WTC11 (cell line): ENCODE measurements at regions not wholly inside any gene's neighbourhood (a gene's known extent, or its start where the extent isn't known, plus 50 kb on each side); places are given as distances from the start of the nearest gene placed in this dataset.

Experiments used
- ATAC-seq: fragments of 200-7000 bp; cut with Tn5 transposase; 2 replicates; pipeline ENCODE4 v1.10.0; 2021; ENCODE audit warnings: mild to moderate bottlenecking, moderate library complexity
- CTCF ChIA-PET: fragments of 300-600 bp; sonication (Branson Sonifier 250); formaldehyde crosslinking; loops from one replicate; lab custom pipeline; 2021; ENCODE audit warnings: antibody characterized with exemption; lab: Charles Lee
- POLR2A ChIA-PET: fragments of 350-600 bp; sonication (Branson Sonifier 250); formaldehyde crosslinking; loops from one replicate; lab custom pipeline; 2021; ENCODE audit warnings: antibody characterized with exemption; lab: Charles Lee
- DNase-seq: peaks from one replicate; pipeline ENCODE4 v3.0.0; 2021; ENCODE audit warnings: low spot score
- H3K27ac Mint-ChIP-seq: 2 replicates; pipeline ENCODE4 v1.8.0; 2021; ENCODE audit warnings: mixed read lengths
- H3K27me3 Mint-ChIP-seq: 2 replicates; pipeline ENCODE4 v1.8.0; 2021; ENCODE audit warnings: low read depth, mild to moderate bottlenecking, moderate library complexity, mixed read lengths
- H3K36me3 Mint-ChIP-seq: 2 replicates; pipeline ENCODE4 v1.8.0; 2021; ENCODE audit warnings: mixed read lengths
- H3K4me1 Mint-ChIP-seq: 2 replicates; pipeline ENCODE4 v1.8.0; 2022; ENCODE audit warnings: mixed read lengths
- H3K4me3 Mint-ChIP-seq: 2 replicates; pipeline ENCODE4 v1.8.0; 2021; ENCODE audit warnings: mild to moderate bottlenecking, moderate library complexity, mixed read lengths
- H3K9me3 Mint-ChIP-seq: 2 replicates; pipeline ENCODE4 v1.8.0; 2021; ENCODE audit warnings: mixed read lengths
- AR ChIP-seq: fragments of 250-450 bp; sonication (Bioruptor Pico); IDR thresholded peaks from 2 replicates; pipeline ENCODE4 v1.9.0; 2021; ENCODE audit warnings: mild to moderate bottlenecking
- ATF1 ChIP-seq: sonication (generic); formaldehyde crosslinking; IDR thresholded peaks from 2 replicates; pipeline ENCODE4 v1.8.1; 2023; ENCODE audit warnings: mild to moderate bottlenecking, moderate library complexity, missing genetic modification reagents
- CDX4 ChIP-seq: fragments of 250-450 bp; sonication (Bioruptor Pico); IDR thresholded peaks from 2 replicates; pipeline ENCODE4 v1.9.0; 2021; ENCODE audit warnings: moderate library complexity, mild to moderate bottlenecking, inconsistent platforms, borderline replicate concordance
- ELF4 ChIP-seq: sonication (generic); formaldehyde crosslinking; IDR thresholded peaks from 2 replicates; pipeline ENCODE4 v1.8.1; 2022; ENCODE audit warnings: low read depth, mild to moderate bottlenecking, moderate library complexity, missing genetic modification reagents
- ETV6 ChIP-seq: sonication (generic); formaldehyde crosslinking; IDR thresholded peaks from 2 replicates; pipeline ENCODE4 v1.8.1; 2022; ENCODE audit warnings: mild to moderate bottlenecking, missing genetic modification reagents
- FOXK1 ChIP-seq: sonication (generic); formaldehyde crosslinking; IDR thresholded peaks from 2 replicates; pipeline ENCODE4 v1.8.0; 2022; ENCODE audit warnings: mild to moderate bottlenecking, moderate library complexity, missing genetic modification reagents
- FOXP1 ChIP-seq: sonication (generic); formaldehyde crosslinking; IDR thresholded peaks from 2 replicates; pipeline ENCODE4 v1.8.0; 2022; ENCODE audit warnings: missing genetic modification reagents, mild to moderate bottlenecking, moderate library complexity, borderline replicate concordance
- NFATC4 ChIP-seq: fragments of 250-450 bp; sonication (Bioruptor Pico); IDR thresholded peaks from 2 replicates; pipeline ENCODE4 v1.9.0; 2021; ENCODE audit warnings: mild to moderate bottlenecking
- NFYB ChIP-seq: sonication (generic); formaldehyde crosslinking; conservative IDR thresholded peaks from 2 replicates; pipeline ENCODE4 v1.8.0; 2022; ENCODE audit warnings: low read depth, missing genetic modification reagents
- NR1H2 ChIP-seq: sonication (generic); formaldehyde crosslinking; IDR thresholded peaks from 2 replicates; pipeline ENCODE4 v1.9.0; 2021; ENCODE audit warnings: mild to moderate bottlenecking, moderate library complexity, missing genetic modification reagents
- RELA ChIP-seq: sonication (generic); formaldehyde crosslinking; IDR thresholded peaks from 2 replicates; pipeline ENCODE4 v1.8.1; 2022; ENCODE audit warnings: missing genetic modification reagents, mild to moderate bottlenecking, borderline replicate concordance
- RORB ChIP-seq: fragments of 250-450 bp; sonication (Bioruptor Pico); IDR thresholded peaks from 2 replicates; pipeline ENCODE4 v1.9.0; 2021; ENCODE audit warnings: mild to moderate bottlenecking
- SMAD4 ChIP-seq: sonication (generic); formaldehyde crosslinking; IDR thresholded peaks from 2 replicates; pipeline ENCODE4 v1.8.0; 2022; ENCODE audit warnings: mild to moderate bottlenecking, missing genetic modification reagents
- TEAD4 ChIP-seq: sonication (generic); formaldehyde crosslinking; IDR thresholded peaks from 2 replicates; pipeline ENCODE4 v1.8.0; 2022; ENCODE audit warnings: mild to moderate bottlenecking, missing genetic modification reagents
- USF2 ChIP-seq: sonication (generic); formaldehyde crosslinking; IDR thresholded peaks from 2 replicates; pipeline ENCODE4 v1.8.1; 2023; ENCODE audit warnings: mild to moderate bottlenecking, missing genetic modification reagents, moderate library complexity
- ZNF121 ChIP-seq: sonication (generic); formaldehyde crosslinking; IDR thresholded peaks from 2 replicates; pipeline ENCODE4 v1.8.0; 2023; ENCODE audit warnings: missing genetic modification reagents
- ZNF219 ChIP-seq: sonication (generic); formaldehyde crosslinking; IDR thresholded peaks from 2 replicates; pipeline ENCODE4 v1.8.0; 2023; ENCODE audit warnings: missing genetic modification reagents, mild to moderate bottlenecking, borderline replicate concordance
- ZNF232 ChIP-seq: sonication (generic); formaldehyde crosslinking; IDR thresholded peaks from 2 replicates; pipeline ENCODE4 v1.8.0; 2022; ENCODE audit warnings: mild to moderate bottlenecking, missing genetic modification reagents
- ZNF263 ChIP-seq: sonication (generic); formaldehyde crosslinking; IDR thresholded peaks from 2 replicates; pipeline ENCODE4 v1.8.1; 2022; ENCODE audit warnings: low read depth, mild to moderate bottlenecking, moderate library complexity, missing genetic modification reagents
- ZSCAN18 ChIP-seq: fragments of 250-450 bp; sonication (Bioruptor Pico); IDR thresholded peaks from 2 replicates; pipeline ENCODE4 v2.1.2; 2022; ENCODE audit warnings: mild to moderate bottlenecking, moderate library complexity
- TF ChIP-seq, protein P1 (sequence below): sonication (generic); formaldehyde crosslinking; IDR thresholded peaks from 2 replicates; pipeline ENCODE4 v1.8.0; 2022; ENCODE audit warnings: mild to moderate bottlenecking, missing genetic modification reagents
- TF ChIP-seq, protein P2 (sequence below): sonication (generic); formaldehyde crosslinking; IDR thresholded peaks from 2 replicates; pipeline ENCODE4 v1.8.0; 2022; ENCODE audit warnings: mild to moderate bottlenecking, missing genetic modification reagents
- TF ChIP-seq, protein P3 (sequence below): sonication (generic); formaldehyde crosslinking; conservative IDR thresholded peaks from 2 replicates; pipeline ENCODE4 v1.8.1; 2022; ENCODE audit warnings: mild to moderate bottlenecking, missing genetic modification reagents
- TF ChIP-seq, protein P4 (sequence below): sonication (generic); formaldehyde crosslinking; IDR thresholded peaks from 2 replicates; pipeline ENCODE4 v1.8.1; 2022; ENCODE audit warnings: mild to moderate bottlenecking, missing genetic modification reagents, moderate library complexity, borderline replicate concordance
- TF ChIP-seq, protein P5 (sequence below): sonication (generic); formaldehyde crosslinking; IDR thresholded peaks from 2 replicates; pipeline ENCODE4 v1.8.1; 2022; ENCODE audit warnings: mild to moderate bottlenecking, moderate library complexity, missing genetic modification reagents

DNA sequence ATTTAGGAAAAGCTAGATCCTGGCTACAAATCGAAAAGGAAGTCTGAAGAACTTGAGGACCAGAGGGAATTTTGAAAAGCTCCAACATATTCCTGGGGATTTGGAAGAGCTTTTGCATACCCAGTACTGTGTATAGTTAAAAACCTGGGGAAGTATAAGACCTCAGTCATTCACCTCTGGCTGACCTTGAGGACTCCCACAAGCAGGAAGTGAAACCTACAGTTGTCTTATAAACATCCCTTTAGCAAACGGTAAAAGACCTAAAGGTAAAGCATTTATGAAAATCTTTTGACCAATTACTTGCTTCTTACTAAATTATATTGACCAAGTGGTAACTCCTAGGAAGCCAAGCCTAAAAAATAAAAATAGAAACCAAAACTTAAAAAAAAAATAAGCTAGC, 175.0 kb downstream of the HAO1 start (continued):
- TF ChIP-seq SMAD4 (CRISPR knock-in tag) (no peak), ELF4 (CRISPR knock-in tag) (no peak), NR1H2 (CRISPR knock-in tag) (no peak), AR (no peak), ATF1 (CRISPR knock-in tag) (no peak), ZNF263 (no peak), ETV6 (CRISPR knock-in tag) (no peak), FOXP1 (CRISPR knock-in tag) (no peak), ZSCAN18 (no peak)
- TF ChIP-seq, protein P1, sequence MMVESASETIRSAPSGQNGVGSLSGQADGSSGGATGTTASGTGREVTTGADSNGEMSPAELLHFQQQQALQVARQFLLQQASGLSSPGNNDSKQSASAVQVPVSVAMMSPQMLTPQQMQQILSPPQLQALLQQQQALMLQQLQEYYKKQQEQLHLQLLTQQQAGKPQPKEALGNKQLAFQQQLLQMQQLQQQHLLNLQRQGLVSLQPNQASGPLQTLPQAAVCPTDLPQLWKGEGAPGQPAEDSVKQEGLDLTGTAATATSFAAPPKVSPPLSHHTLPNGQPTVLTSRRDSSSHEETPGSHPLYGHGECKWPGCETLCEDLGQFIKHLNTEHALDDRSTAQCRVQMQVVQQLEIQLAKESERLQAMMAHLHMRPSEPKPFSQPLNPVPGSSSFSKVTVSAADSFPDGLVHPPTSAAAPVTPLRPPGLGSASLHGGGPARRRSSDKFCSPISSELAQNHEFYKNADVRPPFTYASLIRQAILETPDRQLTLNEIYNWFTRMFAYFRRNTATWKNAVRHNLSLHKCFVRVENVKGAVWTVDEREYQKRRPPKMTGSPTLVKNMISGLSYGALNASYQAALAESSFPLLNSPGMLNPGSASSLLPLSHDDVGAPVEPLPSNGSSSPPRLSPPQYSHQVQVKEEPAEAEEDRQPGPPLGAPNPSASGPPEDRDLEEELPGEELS (CRISPR knock-in tag) = no peak

DNA sequence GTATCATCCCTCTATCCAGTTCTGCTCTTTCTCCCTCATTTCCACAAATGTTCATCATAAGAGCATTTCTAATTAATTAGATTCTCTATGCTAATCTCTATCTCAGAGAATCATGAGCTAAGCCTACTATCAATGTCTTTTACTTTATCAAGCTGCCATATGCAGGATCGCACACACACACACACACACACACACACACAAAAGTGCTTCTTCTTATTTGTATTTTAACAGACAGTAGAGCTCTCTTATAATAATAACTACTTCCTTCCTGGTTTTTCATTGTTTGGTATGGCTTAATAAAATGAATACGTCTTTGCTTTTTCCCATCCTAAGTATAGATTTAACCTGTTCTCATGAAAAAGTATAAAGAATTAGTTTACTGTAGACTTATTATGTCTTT, 170.2 kb downstream of the HAO1 start:
- ChIA-PET CTCF (no interaction called here), POLR2A (no interaction called here)
- Mint-ChIP-seq H3K4me1 (peaks cover 11% of the 10 kb centered on the region), H3K27ac (no peak overlapping the region), H3K36me3 (peaks cover 4% of the 10 kb centered on the region), H3K27me3 (no peaks in the 10 kb centered on the region), H3K9me3 (peaks cover 18% of the 10 kb centered on the region), H3K4me3 (no peak overlapping the region)
- DNase-seq = no peak
- TF ChIP-seq ELF4 (CRISPR knock-in tag) (no peak), CDX4 (no peak), ZNF121 (no peak)
- TF ChIP-seq, protein P2, sequence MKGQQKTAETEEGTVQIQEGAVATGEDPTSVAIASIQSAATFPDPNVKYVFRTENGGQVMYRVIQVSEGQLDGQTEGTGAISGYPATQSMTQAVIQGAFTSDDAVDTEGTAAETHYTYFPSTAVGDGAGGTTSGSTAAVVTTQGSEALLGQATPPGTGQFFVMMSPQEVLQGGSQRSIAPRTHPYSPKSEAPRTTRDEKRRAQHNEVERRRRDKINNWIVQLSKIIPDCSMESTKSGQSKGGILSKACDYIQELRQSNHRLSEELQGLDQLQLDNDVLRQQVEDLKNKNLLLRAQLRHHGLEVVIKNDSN (CRISPR knock-in tag) = no peak
- ATAC-seq = no peak

DNA sequence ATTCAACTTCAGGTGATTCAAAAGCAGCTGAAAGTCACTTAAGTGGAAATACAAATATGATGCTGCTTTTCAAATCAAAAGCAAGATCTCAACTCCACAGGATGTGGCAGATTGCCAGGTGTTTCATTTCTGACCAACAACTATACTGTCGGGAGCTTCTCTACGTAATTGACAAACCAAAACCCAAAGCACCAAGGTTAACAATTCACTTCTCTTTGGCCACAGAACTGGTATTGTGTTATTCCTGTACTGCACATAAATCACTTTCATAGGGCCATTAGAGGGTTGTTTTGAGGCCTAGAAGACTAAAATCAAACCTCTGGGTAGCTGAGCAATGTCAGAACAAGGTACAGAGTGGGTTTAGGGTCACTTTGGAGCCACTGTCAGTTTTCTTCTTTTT, 169.7 kb downstream of the HAO1 start:
- ATAC-seq = no peak
- H3K4me1 Mint-ChIP-seq = peaks cover 9% of the 10 kb centered on the region
- H3K4me3 Mint-ChIP-seq = no peak overlapping the region
- POLR2A ChIA-PET = no interaction called here
- CTCF ChIA-PET = no interaction called here
- H3K27ac Mint-ChIP-seq = no peak overlapping the region
- H3K36me3 Mint-ChIP-seq = peaks cover 10% of the 10 kb centered on the region
- H3K9me3 Mint-ChIP-seq = peaks cover 23% of the 10 kb centered on the region
- DNase-seq = no peak
- H3K27me3 Mint-ChIP-seq = no peaks in the 10 kb centered on the region
- TF ChIP-seq TEAD4 = no peak
- no peak for TF ChIP-seq FOXK1 (CRISPR knock-in tag)
- TF ChIP-seq, protein P3, sequence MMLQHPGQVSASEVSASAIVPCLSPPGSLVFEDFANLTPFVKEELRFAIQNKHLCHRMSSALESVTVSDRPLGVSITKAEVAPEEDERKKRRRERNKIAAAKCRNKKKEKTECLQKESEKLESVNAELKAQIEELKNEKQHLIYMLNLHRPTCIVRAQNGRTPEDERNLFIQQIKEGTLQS (CRISPR knock-in tag) = no peak
- no peak for TF ChIP-seq ELF4 (CRISPR knock-in tag)
- TF ChIP-seq, protein P4, sequence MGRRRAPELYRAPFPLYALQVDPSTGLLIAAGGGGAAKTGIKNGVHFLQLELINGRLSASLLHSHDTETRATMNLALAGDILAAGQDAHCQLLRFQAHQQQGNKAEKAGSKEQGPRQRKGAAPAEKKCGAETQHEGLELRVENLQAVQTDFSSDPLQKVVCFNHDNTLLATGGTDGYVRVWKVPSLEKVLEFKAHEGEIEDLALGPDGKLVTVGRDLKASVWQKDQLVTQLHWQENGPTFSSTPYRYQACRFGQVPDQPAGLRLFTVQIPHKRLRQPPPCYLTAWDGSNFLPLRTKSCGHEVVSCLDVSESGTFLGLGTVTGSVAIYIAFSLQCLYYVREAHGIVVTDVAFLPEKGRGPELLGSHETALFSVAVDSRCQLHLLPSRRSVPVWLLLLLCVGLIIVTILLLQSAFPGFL (CRISPR knock-in tag) = no peak
- no peak for TF ChIP-seq RORB (CRISPR knock-in tag)
- no peak for TF ChIP-seq USF2 (CRISPR knock-in tag)
- no peak for TF ChIP-seq NFATC4 (CRISPR knock-in tag)
- no peak for TF ChIP-seq RELA (CRISPR knock-in tag)
- TF ChIP-seq, protein P5, sequence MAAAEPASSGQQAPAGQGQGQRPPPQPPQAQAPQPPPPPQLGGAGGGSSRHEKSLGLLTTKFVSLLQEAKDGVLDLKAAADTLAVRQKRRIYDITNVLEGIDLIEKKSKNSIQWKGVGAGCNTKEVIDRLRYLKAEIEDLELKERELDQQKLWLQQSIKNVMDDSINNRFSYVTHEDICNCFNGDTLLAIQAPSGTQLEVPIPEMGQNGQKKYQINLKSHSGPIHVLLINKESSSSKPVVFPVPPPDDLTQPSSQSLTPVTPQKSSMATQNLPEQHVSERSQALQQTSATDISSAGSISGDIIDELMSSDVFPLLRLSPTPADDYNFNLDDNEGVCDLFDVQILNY (CRISPR knock-in tag) = no peak
- no peak for TF ChIP-seq NFYB (CRISPR knock-in tag)
- no peak for TF ChIP-seq ZNF232
- no peak for TF ChIP-seq ZNF219
- TF ChIP-seq ATF1 (CRISPR knock-in tag) = no peak
